Gastrocnemius medialis (tissue), 4 donors: ENCODE measurements at regions not wholly inside any gene's neighbourhood (a gene's known extent, or its start where the extent isn't known, plus 50 kb on each side); places are given as distances from the start of the nearest gene placed in this dataset.
"Not testable (repeated sequence)": the region's sequence is repeated elsewhere in the genome, so short reads cannot be mapped to it uniquely, and the experiment has no call there.

Experiments
- ATAC-seq, 2 donors: fragments of 150-250 bp; one replicate each; pipeline ENCODE4 v1.9.1; 2016
- DNase-seq, 2 donors: peaks; one replicate each; pipeline ENCODE4 v3.0.0-alpha.2; 2019
- H3K27ac ChIP-seq, 4 donors: fragments of 200-600 bp; sonication (generic); 1 replicate in 1 of 4; 2 replicates in 3 of 4; pipeline ENCODE4 v1.5.1; 2016 to 2018; ENCODE audit warnings: mild to moderate bottlenecking in 2 of 4, moderate library complexity in 1 of 4
- H3K27me3 ChIP-seq, 3 donors: fragments of 200-600 bp; sonication (generic) in 2 of 3; 1 replicate in 1 of 3; 2 replicates in 2 of 3; pipeline versions ENCODE4 v1.5.1 to v1.6.0; 2016 to 2019; ENCODE audit warnings: mild to moderate bottlenecking in 1 of 3, moderate library complexity in 1 of 3
- H3K36me3 ChIP-seq, 2 donors: fragments of 200-600 bp; sonication (generic) in 1 of 2; one replicate each; pipeline ENCODE4 v1.5.1; 2017 to 2018
- H3K4me1 ChIP-seq, 2 donors: fragments of 200-600 bp; sonication (generic) in 1 of 2; one replicate each; pipeline ENCODE4 v1.5.1; 2016 to 2017; ENCODE audit warnings: mild to moderate bottlenecking in 2 of 2
- H3K4me3 ChIP-seq, 4 donors: fragments of 200-600 bp; sonication (generic) in 3 of 4; 1 replicate in 1 of 4; 2 replicates in 3 of 4; pipeline ENCODE4 v1.5.1; 2016 to 2019; ENCODE audit warnings: mild to moderate bottlenecking in 2 of 4
- H3K9me3 ChIP-seq, 3 donors: fragments of 200-600 bp; sonication (generic) in 2 of 3; 1 replicate in 1 of 3; 2 replicates in 2 of 3; pipeline ENCODE4 v1.5.1; 2016 to 2019
- in situ Hi-C, 4 donors: fragments of 200-750 bp; cut with MboI; loops; one replicate each; pipeline versions ENCODE4 v1.15.0 to v1.8.0; 2017; ENCODE audit warnings: low sequenced_read_pairs in 4 of 4
- intact Hi-C: fragments of 100-400 bp; cut with DNase I; formaldehyde crosslinking; loops from one replicate; pipeline ENCODE4 v1.15.1; 2023; ENCODE audit warnings: low total_unique reads

DNA sequence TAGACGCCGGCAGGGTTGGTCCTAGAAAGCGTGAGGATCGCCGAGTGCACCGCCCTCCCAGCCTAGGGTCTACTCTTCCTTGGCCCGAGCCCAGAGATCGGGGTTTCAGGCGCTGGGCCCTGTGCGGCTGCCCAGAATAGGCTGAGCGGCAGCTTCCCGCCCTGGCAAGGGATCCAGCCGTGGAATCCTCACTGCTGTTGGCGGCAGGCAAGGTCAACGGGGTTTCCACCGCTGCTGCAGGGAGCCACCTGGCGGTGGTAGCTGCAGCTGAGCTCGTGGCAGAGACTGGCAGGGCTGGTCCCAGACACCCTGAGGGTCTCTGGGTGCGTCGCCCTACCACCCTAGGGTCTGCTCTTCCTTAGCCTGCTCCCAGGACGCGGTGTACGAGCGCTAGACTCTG lies 583.1 kb downstream of the TUBA3C start:
- in situ Hi-C loops, intact Hi-C loops, H3K27me3 ChIP-seq: not testable (repeated sequence)

DNA sequence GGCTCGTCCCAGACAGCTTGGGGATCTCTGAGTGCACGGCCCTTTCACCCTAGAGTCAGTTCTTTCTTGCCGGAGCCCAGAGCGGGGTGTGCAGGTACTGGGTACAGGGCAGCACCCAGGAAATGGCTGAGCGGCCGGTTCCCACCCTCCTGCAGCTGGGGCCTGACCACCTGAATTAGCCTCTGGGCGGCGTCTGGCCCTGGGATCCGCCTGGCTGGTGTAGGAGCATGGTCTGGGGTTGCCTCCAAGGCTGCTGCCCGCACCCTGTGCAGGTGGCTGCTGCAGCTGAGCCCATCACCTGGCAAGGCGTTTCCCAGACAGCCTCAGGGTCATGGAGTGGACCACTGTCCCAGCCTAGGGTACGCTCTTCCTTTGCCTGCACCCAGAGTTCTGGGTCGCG lies 583.7 kb downstream of the TUBA3C start:
- H3K27me3 ChIP-seq, H3K4me3 ChIP-seq, ATAC-seq, DNase-seq, H3K9me3 ChIP-seq, H3K36me3 ChIP-seq, intact Hi-C loops, in situ Hi-C loops, H3K4me1 ChIP-seq, H3K27ac ChIP-seq: not testable (repeated sequence)

More for the DNA sequence above, 583.1 kb downstream of the TUBA3C start:
- H3K4me1 ChIP-seq, H3K9me3 ChIP-seq, H3K4me3 ChIP-seq, ATAC-seq, H3K27ac ChIP-seq, DNase-seq, H3K36me3 ChIP-seq: not testable (repeated sequence)

DNA sequence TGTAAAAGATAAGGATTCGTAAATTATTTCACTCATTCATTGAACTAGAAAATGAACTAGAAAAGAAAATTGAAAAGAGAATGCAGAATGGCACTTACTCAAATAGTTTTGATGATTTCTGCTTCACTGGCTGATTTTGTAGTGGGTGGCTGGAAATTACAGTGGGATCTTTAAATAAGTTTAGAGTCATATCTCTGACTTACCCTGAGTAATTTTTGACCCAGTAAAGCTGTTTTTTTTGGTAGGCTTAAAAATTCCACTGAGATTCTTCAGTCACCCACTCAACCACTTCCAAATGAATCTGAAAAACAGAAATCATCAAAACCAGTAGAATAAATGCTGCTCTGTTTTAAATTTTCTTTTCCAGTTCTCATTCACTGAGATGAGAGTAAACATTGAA lies 604.5 kb downstream of the TUBA3C start:
- intact Hi-C loops, H3K9me3 ChIP-seq, ATAC-seq, H3K27me3 ChIP-seq, H3K36me3 ChIP-seq, in situ Hi-C loops, H3K27ac ChIP-seq, H3K4me3 ChIP-seq, H3K4me1 ChIP-seq, DNase-seq: not testable (repeated sequence)

DNA sequence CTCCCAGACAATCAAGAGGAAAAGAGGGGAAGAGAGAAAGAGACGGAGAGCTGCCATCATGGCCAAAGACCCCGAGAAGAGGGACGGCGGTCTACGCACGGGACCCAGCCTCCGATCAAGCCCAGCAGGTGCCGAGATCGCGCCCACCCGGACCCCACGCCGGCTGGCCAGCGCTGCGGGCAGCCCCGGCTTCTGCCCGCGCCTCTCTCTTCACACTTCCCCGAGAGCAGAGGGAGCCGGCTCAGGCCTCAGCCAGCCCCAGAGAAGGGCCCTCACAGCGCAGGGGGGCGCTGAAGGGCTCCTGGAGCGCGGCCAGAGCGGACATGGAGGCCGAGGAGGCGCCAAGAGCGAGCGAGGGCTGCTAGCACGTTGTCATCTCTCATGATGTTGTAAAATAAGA lies 613.7 kb downstream of the TUBA3C start:
- H3K9me3 ChIP-seq, H3K4me3 ChIP-seq, DNase-seq, in situ Hi-C loops, ATAC-seq, H3K27ac ChIP-seq, H3K4me1 ChIP-seq, H3K36me3 ChIP-seq, intact Hi-C loops, H3K27me3 ChIP-seq: not testable (repeated sequence)
